Mesothelial cell of epicardium (in vitro differentiated cells): ENCODE measurements at regions not wholly inside any gene's neighbourhood (a gene's known extent, or its start where the extent isn't known, plus 50 kb on each side); places are given as distances from the start of the nearest gene placed in this dataset.
"Not testable (repeated sequence)": the region's sequence is repeated elsewhere in the genome, so short reads cannot be mapped to it uniquely, and the experiment has no call there.

Experiments
- DNase-seq, 2 experiments: peaks; one replicate each; pipeline ENCODE4 v3.0.0; 2021; ENCODE audit warnings: low spot score in 2 of 2; ENCODE audit not compliant: unreplicated experiment in 2 of 2
- H3K27ac Mint-ChIP-seq: 2 replicates; pipeline ENCODE4 v1.8.0; 2021; ENCODE audit warnings: mixed read lengths
- H3K27me3 Mint-ChIP-seq: 2 replicates; pipeline ENCODE4 v1.8.0; 2021; ENCODE audit warnings: low read depth, mixed read lengths
- H3K36me3 Mint-ChIP-seq: 2 replicates; pipeline ENCODE4 v1.8.0; 2021; ENCODE audit warnings: mixed read lengths
- H3K4me1 Mint-ChIP-seq: 2 replicates; pipeline ENCODE4 v1.8.0; 2021; ENCODE audit warnings: mixed read lengths
- H3K4me3 Mint-ChIP-seq: 2 replicates; pipeline ENCODE4 v1.8.0; 2021; ENCODE audit warnings: mild to moderate bottlenecking, moderate library complexity, mixed read lengths
- H3K9me3 Mint-ChIP-seq: 2 replicates; pipeline ENCODE4 v1.8.0; 2021; ENCODE audit warnings: mixed read lengths
- CTCF ChIP-seq: fragments of 200-600 bp; sonication (generic); IDR thresholded peaks from one replicate; pipeline ENCODE4 v1.5.0; 2021; ENCODE audit warnings: antibody characterized with exemption; ENCODE audit not compliant: unreplicated experiment

GRCh38 chr2:7539760-7540159, 622.5 kb downstream of the RNF144A start:
- Mint-ChIP-seq H3K27ac (no peak overlapping the region), H3K4me3 (no peak overlapping the region), H3K4me1 (no peaks in the 10 kb centered on the region), H3K36me3 (no peaks in the 10 kb centered on the region), H3K9me3 (peaks cover 31% of the 10 kb centered on the region), H3K27me3 (peaks cover 13% of the 10 kb centered on the region)
- DNase-seq, result no peak
- no peak for TF ChIP-seq CTCF

GRCh38 chr2:7552825-7553570, 635.8 kb downstream of the RNF144A start:
- peaks cover 2% of the 10 kb centered on the region for H3K4me1 Mint-ChIP-seq
- peaks cover 6% of the 10 kb centered on the region for H3K9me3 Mint-ChIP-seq
- no peak for DNase-seq
- TF ChIP-seq CTCF, result no peak
- H3K27me3 Mint-ChIP-seq, result peaks cover 14% of the 10 kb centered on the region
- no peak overlapping the region for H3K4me3 Mint-ChIP-seq
- H3K27ac Mint-ChIP-seq, result peak overlapping the region; percentile 21
- no peaks in the 10 kb centered on the region for H3K36me3 Mint-ChIP-seq

- Mint-ChIP-seq H3K27me3 (peaks cover 8% of the 10 kb centered on the region), H3K4me1 (peaks cover 2% of the 10 kb centered on the region), H3K9me3 (no peaks in the 10 kb centered on the region), H3K27ac (no peak overlapping the region), H3K4me3 (no peak overlapping the region), H3K36me3 (no peaks in the 10 kb centered on the region)
- no peak for TF ChIP-seq CTCF
- no peak for DNase-seq
Observed at GRCh38 chr2:7555260-7555659, 638.0 kb downstream of the RNF144A start.

GRCh38 chr2:7557376-7557775, 640.2 kb downstream of the RNF144A start:
- Mint-ChIP-seq H3K4me1 (peaks cover 2% of the 10 kb centered on the region), H3K36me3 (no peaks in the 10 kb centered on the region), H3K9me3 (no peaks in the 10 kb centered on the region), H3K27me3 (peaks cover 17% of the 10 kb centered on the region), H3K27ac (no peak overlapping the region), H3K4me3 (no peak overlapping the region)
- no peak for DNase-seq
- TF ChIP-seq CTCF, result no peak

- no peak for TF ChIP-seq CTCF
- no peaks in the 10 kb centered on the region for H3K36me3 Mint-ChIP-seq
- no peak overlapping the region for H3K27ac Mint-ChIP-seq
- no peaks in the 10 kb centered on the region for H3K9me3 Mint-ChIP-seq
- H3K4me1 Mint-ChIP-seq, result no peaks in the 10 kb centered on the region
- DNase-seq, result no peak
- peaks cover 30% of the 10 kb centered on the region for H3K27me3 Mint-ChIP-seq
- no peak overlapping the region for H3K4me3 Mint-ChIP-seq
Observed at GRCh38 chr2:7559791-7560190, 642.6 kb downstream of the RNF144A start.

- no peak for DNase-seq
- H3K4me1 Mint-ChIP-seq, result no peaks in the 10 kb centered on the region
- H3K4me3 Mint-ChIP-seq, result no peak overlapping the region
- H3K27me3 Mint-ChIP-seq, result peaks cover 32% of the 10 kb centered on the region
- H3K27ac Mint-ChIP-seq, result no peak overlapping the region
- no peaks in the 10 kb centered on the region for H3K36me3 Mint-ChIP-seq
- TF ChIP-seq CTCF, result no peak
- peaks cover 9% of the 10 kb centered on the region for H3K9me3 Mint-ChIP-seq
Observed at GRCh38 chr2:7566382-7566881, 649.2 kb downstream of the RNF144A start.

GRCh38 chr2:7567116-7567515, 649.9 kb downstream of the RNF144A start:
- DNase-seq, H3K27ac Mint-ChIP-seq, H3K4me3 Mint-ChIP-seq, H3K9me3 Mint-ChIP-seq, H3K4me1 Mint-ChIP-seq, H3K36me3 Mint-ChIP-seq: not testable (repeated sequence)
- peaks cover 26% of the 10 kb centered on the region for H3K27me3 Mint-ChIP-seq
